EH (cell line): ENCODE measurements at regions not wholly inside any gene's neighbourhood (a gene's known extent, or its start where the extent isn't known, plus 50 kb on each side); places are given as distances from the start of the nearest gene placed in this dataset.
"Not testable (repeated sequence)": the region's sequence is repeated elsewhere in the genome, so short reads cannot be mapped to it uniquely, and the experiment has no call there.

Source experiments
- DNase-seq: peaks from one replicate; pipeline ENCODE4 v3.0.0-alpha.2; 2015; ENCODE audit warnings: low read depth

GRCh38 chr17:6373599-6373998, 61.3 kb downstream of the AIPL1 start:
- not testable (repeated sequence) for DNase-seq

GRCh38 chr17:6366221-6366666, 68.7 kb downstream of the AIPL1 start:
- peak; percentile 40 for DNase-seq

DNA sequence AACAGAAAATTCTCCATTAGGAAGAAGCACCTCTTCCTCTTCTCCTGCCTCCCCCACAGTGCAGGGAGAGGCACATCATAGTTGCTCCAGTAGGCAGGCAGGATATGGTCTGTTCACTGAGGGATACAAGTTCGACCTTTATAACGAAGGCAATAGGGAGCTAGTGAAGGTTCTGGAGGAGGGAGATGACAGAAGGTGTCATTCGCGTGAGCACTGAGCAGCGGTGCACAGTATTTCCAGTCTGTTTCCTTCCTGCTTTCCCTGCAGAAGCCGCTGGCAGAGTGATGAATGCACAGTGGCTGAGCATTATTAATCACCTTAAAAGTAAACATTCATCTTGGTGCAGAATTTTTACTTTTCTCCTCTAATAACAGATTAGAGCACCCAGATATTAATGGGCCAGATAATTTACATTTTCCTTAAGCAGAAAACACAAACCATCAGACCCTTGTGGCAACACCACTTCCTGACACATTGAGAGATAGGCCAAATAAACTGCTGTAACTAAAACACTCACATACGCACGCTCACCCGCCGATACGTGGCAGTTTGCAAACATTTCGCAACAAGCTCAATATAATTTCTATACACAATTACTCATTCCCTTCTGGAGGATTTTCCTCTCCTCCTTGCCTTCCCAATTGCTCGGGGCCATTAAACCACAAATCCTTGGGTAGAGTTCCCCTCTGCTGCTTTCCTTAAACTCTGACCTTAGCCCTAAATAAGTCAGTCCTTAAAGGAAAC, 69.5 kb downstream of the AIPL1 start:
- DNase-seq: peak; percentile 49

DNA sequence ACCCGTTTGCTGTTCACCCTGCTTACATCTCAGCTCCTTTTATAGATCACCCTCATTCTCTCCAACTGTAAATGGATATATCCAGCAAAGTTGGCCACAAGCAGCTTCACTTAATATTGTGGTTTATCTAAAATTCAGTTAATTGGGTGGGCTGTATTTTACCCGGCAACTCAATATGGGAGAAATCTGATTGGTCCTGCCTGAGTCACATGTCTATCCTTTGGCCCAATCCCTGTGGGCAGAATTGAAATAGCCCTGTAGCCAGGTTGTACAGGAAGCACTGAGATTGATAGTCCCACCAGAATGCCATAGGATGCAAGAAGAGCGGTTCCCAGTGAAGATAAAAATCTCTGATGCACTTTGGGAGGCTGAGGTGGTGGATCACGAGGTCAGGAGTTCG, 73.2 kb downstream of the AIPL1 start:
- DNase-seq: peak; percentile 23

DNA sequence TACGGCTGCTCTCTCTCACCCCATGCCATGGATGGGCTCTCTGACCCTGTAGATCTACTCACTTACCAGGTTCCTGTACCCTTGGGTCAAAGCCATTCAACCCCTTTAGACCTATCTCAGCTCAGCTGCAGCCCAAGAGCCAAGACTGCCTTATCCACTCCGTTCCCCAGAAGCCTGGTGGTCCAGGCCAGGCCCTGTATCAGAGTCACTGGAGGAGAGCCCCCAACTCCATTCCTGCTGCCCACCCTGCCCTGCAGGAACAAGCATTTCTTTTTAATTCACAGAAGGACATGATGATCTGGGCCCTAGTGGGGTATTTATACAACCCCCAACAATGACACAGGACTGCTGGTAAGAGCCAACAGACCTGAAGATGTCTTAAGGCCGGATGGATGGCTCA, 76.8 kb downstream of the AIPL1 start:
- no peak for DNase-seq

DNA sequence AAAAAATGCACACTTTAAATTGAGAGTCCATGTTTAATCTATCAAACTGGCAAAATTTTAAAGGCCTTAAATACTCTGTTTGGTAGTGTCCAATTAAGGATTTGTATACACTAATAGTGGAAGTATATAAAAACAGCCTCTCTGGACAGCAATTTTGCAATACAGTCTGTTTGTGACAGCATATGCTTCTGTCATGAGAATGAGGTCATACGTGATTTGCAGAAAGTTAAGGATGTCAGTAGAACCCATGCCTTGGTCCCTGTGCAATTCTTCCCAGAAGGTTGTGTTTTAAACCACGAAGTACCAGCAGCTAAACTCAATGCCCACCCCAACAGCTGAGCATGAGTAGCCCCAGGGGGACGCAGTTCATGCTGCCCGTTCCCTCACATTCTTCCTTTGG, 78.4 kb downstream of the AIPL1 start:
- no peak for DNase-seq

GRCh38 chr17:6355196-6355595, 79.7 kb downstream of the AIPL1 start:
- DNase-seq: no peak

DNA sequence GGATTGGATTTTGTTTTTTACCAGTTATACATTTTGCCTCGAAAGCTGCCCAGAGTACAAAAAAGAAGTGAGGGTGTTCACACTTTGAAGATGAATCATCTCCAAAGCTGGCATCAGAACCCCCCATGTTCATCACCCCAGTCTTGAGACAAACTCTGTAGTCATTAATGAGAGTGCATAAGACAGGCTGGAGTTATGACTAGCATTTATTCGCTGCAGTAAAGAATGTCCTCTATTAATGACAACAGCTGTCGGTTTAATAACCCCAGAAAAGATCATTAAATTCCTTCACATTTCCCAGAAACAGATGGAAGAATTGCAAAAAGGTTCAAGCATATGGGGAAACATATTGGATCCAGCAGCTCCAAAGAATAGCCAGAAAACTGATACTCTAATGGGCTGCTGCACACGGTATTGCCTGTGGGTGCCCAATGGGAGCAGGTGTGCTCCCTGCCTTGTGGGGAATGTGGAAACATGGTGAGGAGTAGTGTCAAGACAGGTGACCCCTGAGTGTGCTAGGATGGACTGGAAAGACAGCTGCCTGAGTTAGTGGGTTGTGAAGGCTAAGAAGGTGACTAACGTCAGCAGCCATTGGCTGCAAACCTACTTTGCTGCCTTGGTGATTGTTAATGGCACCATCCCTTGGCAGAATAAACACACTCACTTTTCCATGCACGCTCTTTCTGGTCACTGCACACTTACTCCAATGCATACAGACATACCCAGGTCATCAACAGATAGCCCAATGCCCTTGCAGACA, 81.9 kb downstream of the AIPL1 start:
- DNase-seq: no peak

DNA sequence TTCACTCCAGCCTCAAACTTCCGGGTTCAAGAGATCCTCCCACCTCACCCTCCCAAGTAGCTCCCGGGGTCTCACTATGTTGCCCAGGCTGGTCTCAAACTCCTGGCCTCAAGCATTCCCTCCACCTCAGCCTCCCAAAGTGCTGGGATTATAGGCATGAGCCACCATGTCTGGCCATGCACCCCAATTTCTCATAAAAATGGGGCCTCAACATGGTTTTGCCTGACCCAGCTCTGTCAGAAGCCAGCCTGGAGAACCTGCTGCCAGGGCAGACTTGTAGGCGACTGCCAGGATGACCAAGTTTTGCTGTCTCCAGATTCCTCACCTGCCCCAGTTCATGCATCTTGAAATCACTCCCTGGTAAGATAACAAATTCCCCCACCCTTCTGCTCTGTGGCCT, 82.9 kb downstream of the AIPL1 start:
- no peak for DNase-seq

DNA sequence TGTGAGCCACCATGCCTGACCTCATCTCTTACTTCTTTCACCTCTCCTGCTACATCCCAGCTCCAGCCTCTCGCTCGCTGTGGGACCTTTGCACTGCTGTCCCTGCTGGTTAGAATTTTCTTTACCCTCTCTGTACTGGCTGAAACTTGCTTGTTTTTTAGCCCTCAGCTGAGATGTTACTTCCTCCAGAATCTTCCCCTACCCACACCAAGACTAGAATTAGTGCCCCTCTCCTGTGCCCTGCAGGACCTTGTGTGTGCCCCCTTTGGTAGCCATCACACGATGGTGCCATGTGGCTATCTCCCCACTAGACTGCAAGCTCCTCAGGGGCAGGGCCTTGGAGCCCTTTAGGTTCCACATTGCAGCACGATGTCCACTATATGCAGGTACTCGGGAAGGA, 84.1 kb downstream of the AIPL1 start:
- DNase-seq: no peak

DNA sequence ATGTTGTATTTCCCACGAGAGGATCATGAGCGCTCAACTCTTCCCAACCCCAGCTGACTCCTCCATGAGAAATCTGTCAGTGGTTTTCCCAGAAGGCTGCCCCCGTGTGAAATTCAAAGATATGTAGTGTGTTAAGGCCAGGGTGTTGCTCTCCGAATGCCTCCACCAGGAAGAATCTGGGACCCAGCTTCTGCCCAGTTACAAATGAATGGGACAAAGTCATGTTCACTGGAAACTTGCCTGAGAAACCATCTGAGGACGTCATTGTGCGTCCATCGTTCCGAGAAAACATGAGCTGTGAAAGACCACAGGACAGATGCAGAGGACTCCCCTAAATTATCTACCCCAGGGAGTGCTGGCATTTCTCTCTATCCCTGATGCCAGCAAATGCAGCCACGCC, 86.0 kb downstream of the AIPL1 start:
- DNase-seq: no peak

GRCh38 chr17:6347776-6348175, 87.1 kb downstream of the AIPL1 start:
- DNase-seq: no peak

GRCh38 chr17:6346986-6347385, 87.9 kb downstream of the AIPL1 start:
- DNase-seq: no peak

DNA sequence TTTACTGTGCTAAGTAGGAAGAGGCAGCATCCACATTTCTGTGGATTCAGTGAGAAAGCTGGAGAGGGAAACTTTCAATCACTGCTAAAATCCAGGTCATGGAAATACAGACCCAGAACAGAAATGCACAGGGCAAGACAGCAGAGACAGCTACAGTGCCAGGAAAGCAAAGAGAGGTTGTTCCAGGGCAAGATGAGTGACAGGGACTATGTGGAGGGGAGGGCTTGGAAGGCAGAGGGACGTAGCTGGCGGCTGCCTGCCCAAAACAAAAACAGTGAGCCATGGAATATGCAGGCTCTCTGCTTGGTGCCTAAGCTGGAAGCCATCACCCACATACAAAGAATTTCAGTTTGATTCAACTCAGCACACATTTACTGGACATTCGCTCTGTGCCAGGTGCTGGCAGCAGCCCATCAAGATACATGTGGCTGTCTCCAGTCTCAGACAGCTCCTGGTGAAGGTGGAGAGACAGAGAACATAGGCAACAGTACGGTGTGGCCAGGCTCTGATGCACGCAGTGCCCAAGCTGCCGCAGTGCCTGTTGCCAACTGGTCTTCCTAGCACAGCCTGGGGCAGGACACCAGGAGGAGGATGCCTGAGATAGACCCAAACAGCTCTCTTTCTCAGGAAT, 88.7 kb downstream of the AIPL1 start:
- DNase-seq: no peak

GRCh38 chr17:6343736-6344135, 91.2 kb downstream of the AIPL1 start:
- DNase-seq: no peak

- no peak for DNase-seq
Observed at GRCh38 chr17:6343191-6343590, 91.7 kb downstream of the AIPL1 start.

GRCh38 chr17:6340708-6341107, 94.2 kb downstream of the AIPL1 start:
- no peak for DNase-seq

GRCh38 chr17:6334386-6334785, 100.5 kb downstream of the AIPL1 start:
- DNase-seq: no peak

DNA sequence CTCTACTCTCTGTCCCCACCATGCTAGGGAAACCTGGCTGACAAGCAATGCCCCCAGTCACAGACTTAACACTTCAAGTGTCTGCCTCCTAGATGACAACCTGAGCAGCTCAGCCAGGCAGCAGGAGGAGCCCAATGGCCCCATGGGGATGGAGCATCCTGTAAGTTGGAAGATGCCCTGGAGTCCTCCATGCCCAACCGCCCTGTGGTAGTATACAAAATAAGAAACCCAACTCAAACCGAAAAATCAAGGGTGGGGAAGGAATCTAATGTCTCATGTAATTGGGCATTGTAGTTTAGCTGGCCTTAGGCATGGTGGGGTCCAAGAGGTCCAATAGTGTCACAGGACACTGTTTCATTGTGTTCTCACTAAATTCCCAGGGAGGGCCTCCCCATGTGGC, 104.0 kb downstream of the AIPL1 start:
- no peak for DNase-seq

DNA sequence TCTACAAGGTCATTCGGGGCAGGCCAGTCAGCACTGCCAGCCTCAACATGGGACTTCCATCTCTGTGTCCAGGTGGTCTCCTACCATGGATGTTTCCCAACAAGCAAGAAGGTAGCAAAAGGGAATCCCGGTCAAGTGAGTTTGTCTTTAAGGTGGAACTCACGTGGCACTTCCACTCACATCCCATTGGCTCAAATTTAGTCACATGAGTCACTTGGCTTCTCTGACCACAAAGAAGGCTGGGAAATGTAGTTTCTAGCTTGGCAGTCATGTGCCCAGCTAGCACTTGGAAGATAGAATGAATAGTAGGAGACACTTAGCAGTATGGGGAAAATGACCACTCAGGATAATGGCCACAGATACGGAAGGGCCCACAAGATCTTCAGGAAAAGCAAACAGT, 106.6 kb downstream of the AIPL1 start:
- peak; percentile 5 for DNase-seq

- DNase-seq: no peak
Observed at GRCh38 chr17:6327007-6327406, 107.9 kb downstream of the AIPL1 start.

- DNase-seq: no peak
Observed at GRCh38 chr17:6326483-6326882, 108.4 kb downstream of the AIPL1 start.

DNA sequence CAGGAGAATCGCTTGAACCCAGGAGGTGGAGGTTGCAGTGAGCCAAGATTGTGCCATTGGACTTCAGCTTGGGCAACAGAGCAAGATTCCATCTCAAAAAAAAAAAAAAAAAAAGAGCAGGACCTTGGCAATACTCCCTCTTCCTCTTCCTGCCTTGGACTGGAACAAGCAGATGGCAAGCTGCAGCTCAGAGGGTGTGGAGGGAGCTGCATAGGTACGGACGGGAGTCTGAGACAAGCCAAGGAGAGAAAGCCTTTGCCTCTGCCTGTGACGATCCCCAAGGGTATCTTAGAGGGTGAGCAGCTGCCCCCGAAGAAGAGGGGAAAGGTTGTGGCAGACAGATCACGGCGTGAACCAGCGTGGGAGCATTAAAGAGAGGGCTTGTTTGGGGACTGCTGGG, 109.2 kb downstream of the AIPL1 start:
- DNase-seq: no peak
